Stimulated activated naive CD8-positive, alpha-beta T cell treated with anti-CD3 and anti-CD28 coated beads, Interleukin-15, Interleukin-2, amounts not matched to agents 100 U/mL and 50 U/mL, for 24 hours (primary cell): ENCODE measurements at regions not wholly inside any gene's neighbourhood (a gene's known extent, or its start where the extent isn't known, plus 50 kb on each side); places are given as distances from the start of the nearest gene placed in this dataset.
A peak's percentile ranks its signal among the peaks of the same experiment; 100 is the strongest.
"Not testable (repeated sequence)": the region's sequence is repeated elsewhere in the genome, so short reads cannot be mapped to it uniquely, and the experiment has no call there.

Source experiments
- ATAC-seq: fragments of 150-1000 bp; cut with Tn5 transposase; one replicate; pipeline ENCODE4 v1.10.0; 2021
- DNase-seq: peaks from one replicate; pipeline ENCODE4 v3.0.0; 2021

GRCh38 chr20:57786304-57786932 is 76.6 kb upstream of the PMEPA1 start:
- DNase-seq (no peak), ATAC-seq (no peak)

- DNase-seq, result no peak
- no peak for ATAC-seq
Observed at GRCh38 chr20:57785720-57786119, 75.9 kb upstream of the PMEPA1 start.

- DNase-seq (no peak), ATAC-seq (no peak)
Observed at GRCh38 chr20:57785061-57785460, 75.2 kb upstream of the PMEPA1 start.

DNA sequence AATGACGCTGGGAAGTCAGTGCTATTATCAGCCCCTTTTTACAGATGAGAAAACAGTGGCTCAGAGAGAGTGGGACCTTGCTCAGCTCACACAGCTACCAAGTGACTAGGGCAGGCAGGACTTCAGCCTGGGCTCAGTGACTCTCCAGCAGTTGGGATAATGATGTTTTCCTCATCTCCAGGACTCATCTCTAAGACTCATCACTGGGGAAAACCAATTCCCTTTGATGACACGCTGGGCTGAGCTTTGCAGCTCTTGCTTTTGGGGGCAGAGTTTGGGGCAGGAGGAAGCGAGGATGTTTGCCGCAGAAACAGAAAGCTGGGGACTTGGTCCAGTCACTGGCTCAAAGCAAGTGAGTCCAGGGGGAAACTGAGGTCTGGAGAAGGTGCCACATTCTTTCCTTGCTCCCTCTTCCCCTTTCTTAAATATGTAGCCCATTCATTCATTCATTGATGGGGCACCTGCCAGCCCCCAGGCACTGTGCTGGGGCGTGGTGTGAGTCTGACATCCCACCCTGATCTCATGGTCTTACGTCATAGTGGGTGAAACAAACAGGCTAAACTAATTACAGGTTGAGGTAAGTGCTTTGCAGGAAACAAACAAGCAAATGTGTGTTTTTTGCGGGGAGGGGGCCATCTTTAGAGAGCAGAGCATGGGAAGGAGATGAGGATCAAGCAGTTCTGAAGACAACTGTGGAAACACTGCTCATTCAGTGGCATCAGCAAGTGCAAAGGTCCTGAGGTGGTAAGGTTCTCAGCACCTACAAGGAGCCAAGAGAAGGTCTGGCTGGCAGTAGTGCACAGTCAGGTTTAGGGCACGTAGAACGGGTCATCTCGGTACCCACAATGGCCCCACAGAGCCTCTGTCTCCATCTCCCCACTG is 74.4 kb upstream of the PMEPA1 start:
- no peak for DNase-seq
- no peak for ATAC-seq

GRCh38 chr20:57783196-57783595 is 73.4 kb upstream of the PMEPA1 start:
- no peak for DNase-seq
- no peak for ATAC-seq

- DNase-seq (no peak), ATAC-seq (no peak)
Observed at GRCh38 chr20:57782631-57783041, 72.8 kb upstream of the PMEPA1 start.

DNA sequence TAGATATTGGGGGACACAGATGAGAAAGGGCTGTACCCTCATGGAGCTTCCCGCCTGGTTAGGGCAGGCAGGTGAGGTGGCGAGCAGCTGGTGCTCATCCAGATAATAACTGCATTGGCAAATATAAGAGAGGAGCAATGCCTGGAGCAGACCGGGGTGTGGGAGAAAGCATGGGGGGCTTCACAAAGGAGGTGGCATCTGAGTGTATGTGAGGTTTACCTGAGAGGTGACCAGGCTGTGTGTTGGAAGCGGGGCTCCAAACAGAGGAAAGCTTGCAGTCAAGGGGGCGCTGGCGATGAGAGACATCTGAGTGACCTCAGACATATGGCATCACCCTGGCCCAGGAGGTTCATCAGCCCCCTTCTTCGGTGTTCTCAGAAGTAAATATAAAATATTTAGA is 72.1 kb upstream of the PMEPA1 start:
- no peak for DNase-seq
- ATAC-seq, result no peak

GRCh38 chr20:57780906-57781305 is 71.1 kb upstream of the PMEPA1 start:
- DNase-seq, result no peak
- no peak for ATAC-seq

- no peak for DNase-seq
- ATAC-seq, result no peak
Observed at GRCh38 chr20:57780398-57780797, 70.6 kb upstream of the PMEPA1 start.

GRCh38 chr20:57779401-57780003 is 69.7 kb upstream of the PMEPA1 start:
- no peak for DNase-seq
- ATAC-seq, result no peak

DNA sequence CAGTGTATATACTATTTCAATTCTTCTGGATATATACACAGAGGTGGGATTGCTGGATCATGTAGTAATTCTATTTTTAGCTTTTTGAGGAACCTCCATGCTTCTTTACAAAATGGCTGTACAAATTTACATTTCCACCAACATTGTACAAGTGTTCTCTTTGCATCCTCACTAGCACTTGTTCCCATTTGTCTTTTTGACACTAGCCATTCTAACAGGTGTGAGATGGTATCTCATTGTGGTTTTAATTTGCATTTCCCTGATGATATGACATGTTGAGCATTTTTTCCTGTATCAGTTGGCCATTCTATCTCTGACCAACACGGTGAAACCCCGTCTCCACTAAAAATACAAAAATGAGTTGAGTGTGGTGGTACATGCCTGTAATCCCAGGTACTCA is 68.1 kb upstream of the PMEPA1 start:
- no peak for DNase-seq
- ATAC-seq, result no peak

DNA sequence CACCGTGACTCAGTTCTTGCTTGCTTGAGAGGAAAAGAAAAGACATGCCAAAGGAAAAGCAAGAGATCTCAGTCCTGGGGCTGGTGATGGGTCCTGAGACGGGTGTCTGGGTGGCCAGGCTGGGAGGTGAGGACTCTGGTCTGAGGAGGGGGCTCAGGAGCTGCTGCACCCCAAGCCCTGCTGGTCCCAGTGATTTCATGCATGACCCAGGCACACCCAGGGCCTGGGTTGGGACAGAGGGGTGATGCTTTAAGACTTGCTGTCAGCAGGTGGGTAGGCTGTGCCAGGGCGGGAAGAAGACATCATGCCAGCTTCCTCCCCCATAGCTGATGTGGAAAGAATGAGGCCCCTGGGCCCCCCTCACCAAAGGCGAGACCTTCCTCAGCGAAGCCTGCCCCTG is 65.1 kb upstream of the PMEPA1 start:
- DNase-seq (no peak), ATAC-seq (no peak)

DNA sequence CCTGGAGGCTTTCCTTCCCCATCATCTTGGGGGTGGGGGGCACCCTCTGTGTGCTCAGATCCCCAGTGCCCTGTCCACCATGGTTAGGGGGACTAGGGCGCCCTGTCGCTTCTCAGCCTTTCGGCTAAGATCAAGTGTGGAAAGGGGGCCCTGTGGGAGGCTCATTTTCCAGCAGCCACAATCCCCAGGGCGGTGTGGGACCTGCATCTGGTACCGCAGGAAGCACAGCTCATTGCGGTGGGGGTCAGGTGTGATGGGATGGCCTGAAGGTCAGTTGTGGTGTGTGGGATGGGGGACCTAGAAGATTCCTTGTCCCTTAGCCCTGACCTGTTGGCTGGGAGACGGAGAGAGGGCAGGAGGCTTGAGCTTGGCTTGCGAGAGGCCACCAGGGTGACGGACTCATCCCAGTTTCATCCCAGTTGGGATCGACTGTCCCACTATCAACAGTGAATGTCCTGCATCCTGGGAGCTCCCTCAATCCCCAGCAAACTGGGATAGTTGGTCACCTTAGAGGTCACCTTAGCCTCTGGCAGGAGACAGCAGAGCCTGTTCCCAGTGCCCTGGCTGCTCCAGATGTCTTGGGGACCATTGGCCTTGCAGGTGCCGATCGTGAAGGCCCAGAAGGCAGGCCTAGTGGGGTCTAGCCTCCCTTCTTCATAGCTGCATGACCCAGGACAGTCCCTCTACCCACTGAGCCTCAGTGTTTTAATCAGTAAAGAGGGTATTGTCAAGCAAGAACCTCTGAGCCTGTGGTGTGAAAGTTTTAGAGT is 64.5 kb upstream of the PMEPA1 start:
- DNase-seq (no peak), ATAC-seq (no peak)

DNA sequence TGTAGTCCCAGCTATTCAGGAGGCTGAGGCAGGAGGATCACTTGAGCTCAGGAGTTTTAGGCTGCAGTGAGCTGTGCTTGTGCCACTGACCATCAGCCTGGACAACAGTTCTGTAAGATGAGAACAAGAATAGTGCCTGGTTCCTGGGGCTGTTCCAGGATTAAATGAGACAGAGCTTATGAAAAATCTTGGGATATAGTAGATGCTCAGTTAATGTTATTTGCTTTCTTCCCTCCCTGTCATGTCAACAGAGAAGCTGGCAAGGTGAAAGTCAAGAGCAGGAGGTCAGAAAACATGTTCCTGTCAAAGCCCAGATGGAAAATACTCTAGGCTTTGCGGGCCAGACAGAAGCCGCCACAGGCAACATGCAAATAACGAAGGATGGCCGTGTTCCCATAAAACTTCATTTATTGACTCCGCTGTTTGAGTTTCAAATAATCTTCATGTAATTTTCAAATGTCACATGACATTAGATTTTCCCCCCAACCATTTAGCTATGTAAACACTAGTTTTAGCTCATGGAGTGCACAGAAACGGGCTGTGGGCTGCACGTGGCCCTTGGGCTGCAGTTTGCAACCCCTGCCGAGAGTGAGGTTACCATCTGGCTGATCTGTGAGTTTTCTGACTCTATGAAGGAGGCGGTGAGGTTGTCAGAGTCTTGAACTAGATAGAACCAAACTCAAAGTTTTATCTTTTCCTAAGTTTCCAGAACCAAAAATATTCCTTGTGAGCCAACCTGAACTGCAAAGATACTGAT is 63.4 kb upstream of the PMEPA1 start:
- ATAC-seq (no peak), DNase-seq (no peak)

DNA sequence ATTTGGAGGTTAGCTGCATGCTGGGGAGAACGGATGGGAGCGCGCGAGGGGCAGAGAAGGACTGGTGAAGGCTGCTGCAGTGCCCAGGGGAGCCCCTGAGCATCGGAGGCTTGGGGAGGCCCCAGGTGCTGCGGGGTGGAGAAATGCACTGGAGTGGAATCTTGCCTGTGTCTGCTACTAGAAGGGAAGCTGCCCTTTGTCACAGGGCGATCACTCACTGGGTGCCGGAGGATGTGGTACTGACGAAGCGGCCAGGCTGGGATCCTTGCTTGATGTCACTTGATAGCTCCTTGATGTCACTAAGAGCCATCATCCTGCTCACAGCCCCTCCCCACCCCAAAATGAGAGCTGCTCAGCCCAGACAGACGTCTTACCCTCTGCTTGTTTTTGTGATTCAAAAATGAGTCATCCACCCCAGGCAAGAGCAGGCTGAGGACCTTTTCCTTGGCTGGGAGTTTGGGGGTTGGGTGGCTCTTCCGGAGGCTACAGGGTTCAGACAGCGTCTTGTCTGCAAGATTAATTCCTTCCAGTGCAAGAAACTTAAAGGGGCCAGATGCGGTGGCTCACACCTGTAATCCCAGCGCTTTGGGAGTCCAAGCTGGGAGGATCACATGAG is 62.6 kb upstream of the PMEPA1 start:
- peak; percentile 49 for ATAC-seq

DNA sequence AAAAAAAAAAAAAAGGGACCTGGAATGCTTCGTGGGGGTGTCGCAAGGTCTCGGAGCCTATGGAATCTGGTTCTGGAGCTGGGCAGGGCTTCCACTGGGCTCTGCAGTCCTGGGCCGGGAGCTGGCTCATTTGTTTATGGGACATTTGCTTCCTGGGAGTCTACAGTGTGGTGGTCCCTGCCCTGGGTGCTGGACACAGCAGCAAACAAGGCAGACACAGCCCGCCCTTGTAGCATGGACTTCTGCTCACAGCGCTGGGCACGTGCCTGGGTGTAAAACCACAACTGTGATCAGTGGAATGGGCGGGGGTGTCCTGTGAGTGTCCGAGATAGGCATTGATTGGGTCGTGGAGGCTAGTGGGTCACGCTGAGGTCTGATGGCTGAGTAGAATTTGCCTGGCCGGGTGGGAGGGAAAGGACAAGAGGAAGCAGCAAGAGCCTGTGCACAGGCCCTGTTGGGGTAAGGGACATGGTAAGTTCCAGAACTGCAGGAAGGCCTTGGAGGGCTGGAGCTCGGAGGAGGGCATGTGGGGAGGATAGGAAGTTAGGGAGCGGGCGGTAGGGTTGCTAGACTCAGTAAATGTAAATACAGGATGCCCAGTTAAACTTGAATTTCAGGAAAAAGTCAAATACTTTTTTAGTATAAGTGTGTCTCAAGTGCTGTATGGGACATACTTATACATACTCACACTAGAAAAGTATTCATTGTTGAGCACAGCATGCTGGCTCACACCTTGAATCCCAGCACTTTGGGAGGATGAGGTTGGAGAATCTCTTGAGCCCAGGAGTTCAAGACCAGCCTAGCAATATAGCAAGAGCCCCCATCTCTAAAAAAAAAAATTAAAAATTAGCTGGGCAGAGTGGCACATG is 61.3 kb upstream of the PMEPA1 start:
- ATAC-seq (no peak), DNase-seq (no peak)

More for the DNA sequence above, 62.6 kb upstream of the PMEPA1 start:
- no peak for DNase-seq

DNA sequence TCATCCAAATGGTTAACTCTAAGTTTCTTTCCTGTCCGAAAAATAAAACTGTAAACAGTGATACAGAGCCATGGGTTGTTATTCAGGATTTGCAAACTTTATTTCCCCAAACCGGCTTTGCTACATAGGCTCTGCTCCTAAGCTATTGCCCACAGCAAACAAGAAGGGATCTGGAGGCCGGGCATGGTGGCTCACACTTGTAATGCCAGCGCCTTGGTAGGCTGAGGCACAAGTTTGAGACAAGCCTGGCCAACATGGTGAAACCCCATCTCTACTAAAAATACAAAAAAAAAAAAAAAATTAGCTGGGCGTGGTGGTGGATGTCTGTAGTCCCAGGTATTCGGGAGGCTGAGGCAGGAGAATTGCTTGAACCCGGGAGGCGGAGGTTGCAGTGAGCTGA is 60.6 kb upstream of the PMEPA1 start:
- DNase-seq, ATAC-seq: not testable (repeated sequence)

GRCh38 chr20:57769756-57770155 is 59.9 kb upstream of the PMEPA1 start:
- DNase-seq, result no peak

DNA sequence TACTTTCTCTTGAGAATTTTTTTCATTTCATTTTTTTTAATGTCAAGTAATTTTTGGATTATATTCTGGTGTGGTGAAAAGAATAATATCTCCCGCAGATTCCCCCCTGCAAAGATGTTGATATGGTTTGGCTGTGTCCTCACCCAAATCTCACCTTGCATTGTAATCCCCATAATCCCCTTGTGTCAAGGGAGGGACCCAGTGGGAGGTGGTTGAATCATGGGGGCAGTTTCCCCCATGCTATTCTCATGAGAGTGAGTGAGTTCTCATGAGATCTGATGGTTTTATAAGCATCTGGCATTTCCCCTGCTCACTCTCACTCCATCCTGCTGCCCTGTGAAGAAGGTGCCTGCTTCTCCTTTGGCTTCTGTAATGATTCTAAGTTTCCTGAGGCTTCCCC is 58.7 kb upstream of the PMEPA1 start:
- no peak for DNase-seq
- ATAC-seq, result no peak

More at GRCh38 chr20:57769756-57770155, 59.9 kb upstream of the PMEPA1 start:
- ATAC-seq, result no peak

- ATAC-seq (no peak), DNase-seq (no peak)
Observed at GRCh38 chr20:57767441-57767840, 57.6 kb upstream of the PMEPA1 start.
